Omental fat pad (tissue), 3 donors: ENCODE measurements at regions not wholly inside any gene's neighbourhood (a gene's known extent, or its start where the extent isn't known, plus 50 kb on each side); places are given as distances from the start of the nearest gene placed in this dataset.
A peak's percentile ranks its signal among the peaks of the same experiment; 100 is the strongest.

ENCODE experiments used
- ATAC-seq: fragments of 150-250 bp; one replicate; pipeline ENCODE4 v1.9.1; 2016; ENCODE audit warnings: mild to moderate bottlenecking, moderate library complexity; ENCODE audit not compliant: low FRiP score
- DNase-seq: peaks from one replicate; pipeline ENCODE4 v3.0.0-alpha.2; 2019; ENCODE audit warnings: low spot score
- CTCF ChIP-seq, 3 donors: fragments of 450-650 bp; IDR thresholded peaks; one replicate each; pipeline ENCODE4 v1.5.1; 2016 to 2017; ENCODE audit warnings: antibody characterized with exemption in 3 of 3, mild to moderate bottlenecking in 3 of 3, moderate library complexity in 2 of 3

- DNase-seq (no peak), ATAC-seq (no peak)
- TF ChIP-seq CTCF (IDR thresholded peaks at IDR 0.05): no peak
Measured at GRCh38 chr5:58066557-58066956, 393.3 kb downstream of the PLK2 start.

- DNase-seq (no peak), ATAC-seq (no peak)
- TF ChIP-seq CTCF (IDR thresholded peaks at IDR 0.05): no peak
Measured at GRCh38 chr5:58066076-58066475, 393.8 kb downstream of the PLK2 start.

GRCh38 chr5:58064801-58065200, 395.1 kb downstream of the PLK2 start:
- TF ChIP-seq CTCF (IDR thresholded peaks at IDR 0.05): no peak
- DNase-seq (no peak), ATAC-seq (no peak)

- TF ChIP-seq CTCF (IDR thresholded peaks at IDR 0.05): no peak
Measured at GRCh38 chr5:58060996-58061395, 398.9 kb downstream of the PLK2 start.

GRCh38 chr5:58057324-58057723, 402.6 kb downstream of the PLK2 start:
- no peak for TF ChIP-seq CTCF (IDR thresholded peaks at IDR 0.05)
- ATAC-seq (no peak), DNase-seq (no peak)

More at GRCh38 chr5:58060996-58061395, 398.9 kb downstream of the PLK2 start:
- DNase-seq (no peak), ATAC-seq (peak; percentile 88)

- TF ChIP-seq CTCF (IDR thresholded peaks at IDR 0.05): no peak
- ATAC-seq (no peak), DNase-seq (no peak)
Measured at GRCh38 chr5:58056546-58056945, 403.3 kb downstream of the PLK2 start.

GRCh38 chr5:58054018-58054417, 405.9 kb downstream of the PLK2 start:
- ATAC-seq (no peak), DNase-seq (no peak)
- TF ChIP-seq CTCF (IDR thresholded peaks at IDR 0.05): no peak
